GM19023 (cell line): ENCODE measurements at regions not wholly inside any gene's neighbourhood (a gene's known extent, or its start where the extent isn't known, plus 50 kb on each side); places are given as distances from the start of the nearest gene placed in this dataset.

ENCODE experiments used
- ATAC-seq: cut with Tn5 transposase; IDR thresholded peaks from one replicate; pipeline ENCODE4 v1.9.1; 2021; ENCODE audit warnings: mild to moderate bottlenecking, moderate library complexity; ENCODE audit not compliant: unreplicated experiment

GRCh38 chr12:114774197-114774596, 90.2 kb upstream of the TBX3 start:
- ATAC-seq = no peak

GRCh38 chr12:114770323-114770722, 86.3 kb upstream of the TBX3 start:
- no peak for ATAC-seq

- ATAC-seq = no peak
Measured at GRCh38 chr12:114769634-114770033, 85.7 kb upstream of the TBX3 start.

- ATAC-seq = no peak
Measured at GRCh38 chr12:114767906-114768722, 84.1 kb upstream of the TBX3 start.

- ATAC-seq = no peak
Measured at GRCh38 chr12:114767084-114767760, 83.2 kb upstream of the TBX3 start.

- no peak for ATAC-seq
Measured at GRCh38 chr12:114765960-114766691, 82.2 kb upstream of the TBX3 start.

GRCh38 chr12:114764510-114764909, 80.5 kb upstream of the TBX3 start:
- ATAC-seq = no peak

GRCh38 chr12:114762490-114763110, 78.6 kb upstream of the TBX3 start:
- no peak for ATAC-seq

- no peak for ATAC-seq
Measured at GRCh38 chr12:114760151-114760877, 76.3 kb upstream of the TBX3 start.

- no peak for ATAC-seq
Measured at GRCh38 chr12:114759635-114760034, 75.7 kb upstream of the TBX3 start.

- ATAC-seq = no peak
Measured at GRCh38 chr12:114757684-114758325, 73.8 kb upstream of the TBX3 start.

- no peak for ATAC-seq
Measured at GRCh38 chr12:114752217-114752616, 68.2 kb upstream of the TBX3 start.

GRCh38 chr12:114751712-114752111, 67.7 kb upstream of the TBX3 start:
- ATAC-seq = no peak

GRCh38 chr12:114750917-114751316, 66.9 kb upstream of the TBX3 start:
- ATAC-seq = no peak

- ATAC-seq = no peak
Measured at GRCh38 chr12:114749065-114749464, 65.1 kb upstream of the TBX3 start.

GRCh38 chr12:114747012-114747858, 63.3 kb upstream of the TBX3 start:
- no peak for ATAC-seq

- ATAC-seq = no peak
Measured at GRCh38 chr12:114746297-114747011, 62.5 kb upstream of the TBX3 start.

- no peak for ATAC-seq
Measured at GRCh38 chr12:114744691-114745090, 60.7 kb upstream of the TBX3 start.

- no peak for ATAC-seq
Measured at GRCh38 chr12:114744285-114744684, 60.3 kb upstream of the TBX3 start.
